ENCODE measurements at regions not wholly inside any gene's neighbourhood (a gene's known extent, or its start where the extent isn't known, plus 50 kb on each side); places are given as distances from the start of the nearest gene placed in this dataset.

DNA sequence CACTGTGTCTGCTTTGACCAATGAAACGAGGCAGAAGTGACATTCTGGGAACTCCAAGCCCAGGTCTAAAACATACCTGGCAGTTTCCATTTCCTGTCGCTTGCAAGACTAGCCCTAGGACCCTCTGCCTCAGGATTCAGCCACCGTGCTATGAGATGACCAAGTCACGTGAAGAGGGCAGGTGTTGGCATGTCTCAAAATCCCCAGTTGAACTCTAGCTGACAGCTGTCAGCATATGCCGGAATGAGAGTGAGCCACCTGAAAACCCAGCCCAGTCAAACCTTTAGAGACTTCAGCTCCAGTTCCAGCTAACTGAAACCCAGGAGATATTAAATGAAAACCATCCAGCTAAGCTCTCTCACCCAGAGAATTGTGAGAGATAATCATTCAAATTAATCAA lies 89.9 kb upstream of the PPP1R3A start:
- Histone ChIP-seq H3K36me3 (no peaks in the 10 kb centered on the region), H3K9me3 (peaks cover 0 to 5% (median 0%) of the 10 kb centered on the region in 11 donors), H3K4me1 (no peaks in the 10 kb centered on the region), H3K27ac (no peak overlapping the region), H3K27me3 (no peaks in the 10 kb centered on the region), H3K4me3 (no peak overlapping the region)
- DNase-seq (no peak), ATAC-seq (no peak)
- 70 to 74% methylated on average over 5 of the region's 5 CpGs for WGBS, 2 donors
- intact Hi-C loops (cut with DNase I), result no loop called here
- TF ChIP-seq, protein P1, sequence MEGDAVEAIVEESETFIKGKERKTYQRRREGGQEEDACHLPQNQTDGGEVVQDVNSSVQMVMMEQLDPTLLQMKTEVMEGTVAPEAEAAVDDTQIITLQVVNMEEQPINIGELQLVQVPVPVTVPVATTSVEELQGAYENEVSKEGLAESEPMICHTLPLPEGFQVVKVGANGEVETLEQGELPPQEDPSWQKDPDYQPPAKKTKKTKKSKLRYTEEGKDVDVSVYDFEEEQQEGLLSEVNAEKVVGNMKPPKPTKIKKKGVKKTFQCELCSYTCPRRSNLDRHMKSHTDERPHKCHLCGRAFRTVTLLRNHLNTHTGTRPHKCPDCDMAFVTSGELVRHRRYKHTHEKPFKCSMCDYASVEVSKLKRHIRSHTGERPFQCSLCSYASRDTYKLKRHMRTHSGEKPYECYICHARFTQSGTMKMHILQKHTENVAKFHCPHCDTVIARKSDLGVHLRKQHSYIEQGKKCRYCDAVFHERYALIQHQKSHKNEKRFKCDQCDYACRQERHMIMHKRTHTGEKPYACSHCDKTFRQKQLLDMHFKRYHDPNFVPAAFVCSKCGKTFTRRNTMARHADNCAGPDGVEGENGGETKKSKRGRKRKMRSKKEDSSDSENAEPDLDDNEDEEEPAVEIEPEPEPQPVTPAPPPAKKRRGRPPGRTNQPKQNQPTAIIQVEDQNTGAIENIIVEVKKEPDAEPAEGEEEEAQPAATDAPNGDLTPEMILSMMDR (IDR thresholded peaks at IDR 0.05), result no peak

DNA sequence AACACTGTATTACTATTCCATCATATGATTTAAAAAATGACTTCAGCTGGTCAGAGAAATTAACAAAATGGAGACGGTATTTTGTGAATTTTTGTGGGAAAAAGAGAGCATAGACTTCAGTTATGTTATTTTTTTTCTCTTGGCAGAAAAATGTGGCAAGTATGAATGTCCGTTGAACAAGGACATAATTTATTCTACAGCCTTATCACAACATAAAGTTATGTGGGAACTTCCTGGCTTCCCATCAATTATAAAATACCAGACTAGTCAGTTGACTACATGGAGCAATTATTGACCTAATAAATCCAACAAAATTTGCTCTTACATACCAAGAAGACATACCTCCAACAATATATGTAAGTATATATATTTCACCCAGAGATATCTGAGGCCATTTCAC lies 88.6 kb upstream of the PPP1R3A start:
- H3K9me3 ChIP-seq, result peaks cover 0 to 12% (median 0%) of the 10 kb centered on the region in 11 donors
- H3K36me3 ChIP-seq, result no peaks in the 10 kb centered on the region
- TF ChIP-seq, protein P1 (IDR thresholded peaks at IDR 0.05), result no peak
- DNase-seq (no peak), ATAC-seq (no peak)
- 40 to 46% methylated on average over 2 of the region's 2 CpGs for WGBS, 2 donors
- no peak overlapping the region for H3K27ac ChIP-seq
- H3K4me1 ChIP-seq, result no peaks in the 10 kb centered on the region
- H3K4me3 ChIP-seq, result no peak overlapping the region
- no peaks in the 10 kb centered on the region for H3K27me3 ChIP-seq
- intact Hi-C loops (cut with DNase I), result no loop called here

DNA sequence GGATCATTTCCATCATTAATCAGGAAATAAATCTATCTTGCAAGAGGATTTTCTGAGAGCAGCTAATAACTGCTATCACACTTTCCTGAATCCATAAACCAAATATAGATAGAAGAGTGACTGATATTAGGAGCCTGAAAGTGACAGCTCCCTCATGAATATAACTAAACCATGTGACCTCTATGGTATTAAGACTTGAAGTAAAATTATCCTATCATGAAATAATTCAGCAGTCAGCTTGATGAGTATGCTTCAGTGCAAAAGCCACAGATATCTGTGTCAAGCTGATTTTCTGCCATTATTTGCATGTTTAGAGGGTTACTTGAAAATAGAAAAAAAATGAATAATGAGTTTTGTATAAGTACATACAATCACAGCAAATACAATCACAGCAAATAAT lies 80.1 kb upstream of the PPP1R3A start:
- Histone ChIP-seq H3K27me3 (no peaks in the 10 kb centered on the region), H3K36me3 (no peaks in the 10 kb centered on the region), H3K4me3 (no peak overlapping the region), H3K4me1 (no peaks in the 10 kb centered on the region), H3K27ac (no peak overlapping the region), H3K9me3 (peaks cover 0 to 36% (median 8%) of the 10 kb centered on the region in 11 donors)
- TF ChIP-seq, protein P1 (IDR thresholded peaks at IDR 0.05), result no peak
- intact Hi-C loops (cut with DNase I), result no loop called here
- ATAC-seq (no peak), DNase-seq (no peak)

DNA sequence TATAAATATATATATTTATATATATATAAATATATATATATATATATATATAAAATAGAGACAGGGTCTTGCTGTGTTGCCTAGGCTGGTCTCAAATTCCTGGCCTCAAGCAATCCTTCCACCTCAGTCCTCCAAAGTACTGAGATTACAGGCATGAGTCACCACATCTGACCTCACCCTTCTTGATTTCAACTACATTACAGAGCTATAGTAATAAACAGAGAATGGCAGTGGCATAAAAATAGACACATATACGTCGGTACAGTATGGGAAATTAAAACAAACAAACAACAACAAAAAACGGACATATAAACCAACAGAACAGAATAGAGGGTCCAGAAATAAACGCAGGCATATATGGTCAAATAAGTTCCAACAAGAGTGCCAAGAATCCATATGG lies 77.6 kb upstream of the PPP1R3A start:
- 67 to 70% methylated on average over 4 of the region's 4 CpGs for WGBS, 2 donors
- intact Hi-C loops (cut with DNase I), result no loop called here

More for the DNA sequence above, 77.6 kb upstream of the PPP1R3A start:
- Histone ChIP-seq H3K4me1 (no peaks in the 10 kb centered on the region), H3K36me3 (no peaks in the 10 kb centered on the region), H3K9me3 (peaks cover 0 to 14% (median 3%) of the 10 kb centered on the region in 11 donors), H3K27ac (no peak overlapping the region), H3K4me3 (no peak overlapping the region), H3K27me3 (no peaks in the 10 kb centered on the region)
- ATAC-seq (no peak), DNase-seq (no peak)
- TF ChIP-seq, protein P1 (IDR thresholded peaks at IDR 0.05), result no peak

Data from heart right ventricle (tissue), 16 donors.